ENCODE measurements at regions not wholly inside any gene's neighbourhood (a gene's known extent, or its start where the extent isn't known, plus 50 kb on each side); places are given as distances from the start of the nearest gene placed in this dataset.

GRCh38 chr7:123283373-123283772 is 83.6 kb upstream of the SLC13A1 start:
- intact Hi-C loops (cut with micrococcal nuclease; ENCODE audit: unreplicated experiment) = no loop called here
- Histone ChIP-seq H3K4me3 (no peak overlapping the region), H3K9me3 (replicated peaks; ENCODE audit: control insufficient read depth, insufficient read depth, low read length) (no peaks in the 10 kb centered on the region), H3K4me2 (ENCODE audit: control insufficient read depth, insufficient read depth) (no peak overlapping the region), H4K20me1 (ENCODE audit: control insufficient read depth, insufficient read depth) (no peaks in the 10 kb centered on the region), H3K79me2 (ENCODE audit: control insufficient read depth, insufficient read depth, low read length) (no peaks in the 10 kb centered on the region), H3K27ac (ENCODE audit: control insufficient read depth, insufficient read depth) (no peak overlapping the region), H3K9ac (ENCODE audit: control insufficient read depth, insufficient read depth, low read length) (no peak overlapping the region), H3K4me1 (ENCODE audit: control insufficient read depth, insufficient read depth, low read length) (no peaks in the 10 kb centered on the region), H3K36me3 (ENCODE audit: control insufficient read depth in 2 of 2, insufficient read depth in 2 of 2, low read length in 1 of 2) (no peaks in the 10 kb centered on the region), H3K27me3 (replicated peaks in 1 of 2; ENCODE audit: control insufficient read depth in 2 of 2, insufficient read depth in 2 of 2, low read length in 1 of 2) (no peaks in the 10 kb centered on the region), H2AFZ (ENCODE audit: control insufficient read depth, low read depth, low read length) (no peak overlapping the region)
- CTCF ChIA-PET = interaction anchor here (1.3 kb wide), 1 partner anchor 30 kb away, joined by 3 read pairs; no protein-coding TSS in a partner anchor
- no peak for ATAC-seq
- POLR2A ChIA-PET = no interaction called here
- RAD21 ChIA-PET (ENCODE audit: unreplicated experiment) = no interaction called here
- FAIRE-seq = no peak
- no peak for TF ChIP-seq BCL11A (IDR thresholded peaks at IDR 0.05; ENCODE audit: low read depth, low read length)
- no peak for TF ChIP-seq ZZZ3 (IDR thresholded peaks at IDR 0.05; ENCODE audit: control insufficient read depth, insufficient read length, low read depth)
- no peak for TF ChIP-seq BCL3 (IDR thresholded peaks at IDR 0.05; ENCODE audit: borderline replicate concordance, insufficient read depth, low read depth, low read length, poor library complexity, severe bottlenecking)
- no peak for TF ChIP-seq PBX3 (IDR thresholded peaks at IDR 0.05; ENCODE audit: insufficient replicate concordance, low read depth, low read length)
- TF ChIP-seq SMAD1 (IDR thresholded peaks at IDR 0.05; ENCODE audit: low read depth, partially characterized antibody) = no peak
- no TSS peak for BruUV-seq (replicated peaks)
- 5% methylated on average over 1 of the region's 1 CpG for WGBS (ENCODE audit: insufficient coverage, insufficient replicate concordance, low lambda C conversion rate, missing lambda C conversion rate)
- SMC1A ChIA-PET (ENCODE audit: uncharacterized antibody, unreplicated experiment) = interaction anchor here (1.1 to 1.2 kb wide), 2 partner anchors 25 to 84 kb away, joined by 3 read pairs; no protein-coding TSS in a partner anchor
- no peak for DNase-seq (ENCODE audit: low read depth, low spot score)
- in situ Hi-C loops (cut with MboI) = no loop called here

GRCh38 chr7:123282181-123282580 is 82.4 kb upstream of the SLC13A1 start:
- Histone ChIP-seq H4K20me1 (ENCODE audit: control insufficient read depth, insufficient read depth) (no peaks in the 10 kb centered on the region), H3K4me2 (ENCODE audit: control insufficient read depth, insufficient read depth) (no peak overlapping the region), H3K27me3 (replicated peaks in 1 of 2; ENCODE audit: control insufficient read depth in 2 of 2, insufficient read depth in 2 of 2, low read length in 1 of 2) (no peaks in the 10 kb centered on the region), H3K36me3 (ENCODE audit: control insufficient read depth in 2 of 2, insufficient read depth in 2 of 2, low read length in 1 of 2) (no peaks in the 10 kb centered on the region), H3K4me1 (ENCODE audit: control insufficient read depth, insufficient read depth, low read length) (no peaks in the 10 kb centered on the region), H3K79me2 (ENCODE audit: control insufficient read depth, insufficient read depth, low read length) (no peaks in the 10 kb centered on the region), H2AFZ (ENCODE audit: control insufficient read depth, low read depth, low read length) (no peak overlapping the region), H3K27ac (ENCODE audit: control insufficient read depth, insufficient read depth) (no peak overlapping the region), H3K9me3 (replicated peaks; ENCODE audit: control insufficient read depth, insufficient read depth, low read length) (no peaks in the 10 kb centered on the region), H3K4me3 (no peak overlapping the region), H3K9ac (ENCODE audit: control insufficient read depth, insufficient read depth, low read length) (no peak overlapping the region)
- RAD21 ChIA-PET (ENCODE audit: unreplicated experiment) = no interaction called here
- FAIRE-seq (no peak), DNase-seq (ENCODE audit: low read depth, low spot score) (no peak), ATAC-seq (no peak)
- TF ChIP-seq EP300 (IDR thresholded peaks at IDR 0.05; ENCODE audit: borderline replicate concordance in 1 of 2, control insufficient read depth in 1 of 2, low read depth in 2 of 2, low read length in 2 of 2) = no peak
- no peak for TF ChIP-seq MTA3 (IDR thresholded peaks at IDR 0.05; ENCODE audit: borderline replicate concordance, low read length)
- no peak for TF ChIP-seq TAF1 (IDR thresholded peaks at IDR 0.05; ENCODE audit: borderline replicate concordance, low read depth, low read length)
- no peak for TF ChIP-seq HSF1 (IDR thresholded peaks at IDR 0.05; ENCODE audit: low read depth, low read length)
- in situ Hi-C loops (cut with MboI) = no loop called here
- SMC1A ChIA-PET (ENCODE audit: uncharacterized antibody, unreplicated experiment) = no interaction called here
- BruUV-seq (replicated peaks) = no TSS peak
- CTCF ChIA-PET = interaction anchor here (1.1 kb wide), 1 partner anchor 85 kb away, joined by 4 read pairs; no protein-coding TSS in a partner anchor
- intact Hi-C loops (cut with micrococcal nuclease; ENCODE audit: unreplicated experiment) = no loop called here
- POLR2A ChIA-PET = no interaction called here
